ENCODE measurements at regions not wholly inside any gene's neighbourhood (a gene's known extent, or its start where the extent isn't known, plus 50 kb on each side); places are given as distances from the start of the nearest gene placed in this dataset.
"Not testable (repeated sequence)": the region's sequence is repeated elsewhere in the genome, so short reads cannot be mapped to it uniquely, and the experiment has no call there.

DNA sequence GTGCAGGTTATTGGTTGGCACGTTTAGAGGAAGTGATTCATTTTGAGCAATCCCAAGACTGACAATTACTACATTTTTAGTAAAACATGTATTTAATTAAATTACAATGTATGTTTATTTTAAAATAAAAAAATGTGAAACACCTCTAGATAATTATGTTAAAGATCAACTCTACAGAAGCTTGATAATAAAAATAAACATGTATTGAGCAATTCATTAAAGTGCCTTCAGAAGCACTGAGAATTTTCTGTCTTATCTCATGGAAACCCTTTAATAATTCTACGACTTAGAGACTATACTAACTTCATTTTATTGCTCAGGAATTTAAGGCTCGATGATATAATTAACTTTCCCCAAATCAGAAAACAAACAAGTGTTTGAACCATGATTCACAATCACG lies 208.0 kb upstream of the BRINP3 start:
- no peaks in the 10 kb centered on the region for H3K4me1 Mint-ChIP-seq
- Histone ChIP-seq H3K27ac (ENCODE audit: low read length) (no peak overlapping the region), H3K27me3 (replicated peaks in 1 of 2; ENCODE audit: control insufficient read depth in 2 of 2, extremely low read depth in 1 of 2, insufficient read depth in 2 of 2, low read length in 1 of 2) (no peaks in the 10 kb centered on the region), H3K9me3 (no peaks in the 10 kb centered on the region), H3K4me1 (ENCODE audit: control insufficient read depth in 1 of 2, extremely low read depth in 1 of 2, insufficient read depth in 2 of 2, low read length in 2 of 2) (no peaks in the 10 kb centered on the region), H3K36me3 (ENCODE audit: control insufficient read depth in 2 of 2, extremely low read depth in 1 of 2, insufficient read depth in 1 of 2, low read length in 1 of 2) (no peaks in the 10 kb centered on the region), H3K4me3 (ENCODE audit: control insufficient read depth in 1 of 2, extremely low read depth in 1 of 2, low read length in 1 of 2) (no peak overlapping the region)
- peaks cover 10 to 23% (median 17%) of the 10 kb centered on the region in 3 donors for H3K9me3 Mint-ChIP-seq
- 60% methylated on average over 1 of the region's 4 CpGs for WGBS (ENCODE audit: insufficient coverage)
- ChIA-PET CTCF (no interaction called here), POLR2A (no interaction called here)
- no peak overlapping the region for H3K27ac Mint-ChIP-seq
- H3K27me3 Mint-ChIP-seq, result no peaks in the 10 kb centered on the region
- no peak for DNase-seq
- no peak overlapping the region for H3K4me3 Mint-ChIP-seq
- no peak for ATAC-seq (replicated peaks in 1 of 4)
- no peaks in the 10 kb centered on the region for H3K36me3 Mint-ChIP-seq

DNA sequence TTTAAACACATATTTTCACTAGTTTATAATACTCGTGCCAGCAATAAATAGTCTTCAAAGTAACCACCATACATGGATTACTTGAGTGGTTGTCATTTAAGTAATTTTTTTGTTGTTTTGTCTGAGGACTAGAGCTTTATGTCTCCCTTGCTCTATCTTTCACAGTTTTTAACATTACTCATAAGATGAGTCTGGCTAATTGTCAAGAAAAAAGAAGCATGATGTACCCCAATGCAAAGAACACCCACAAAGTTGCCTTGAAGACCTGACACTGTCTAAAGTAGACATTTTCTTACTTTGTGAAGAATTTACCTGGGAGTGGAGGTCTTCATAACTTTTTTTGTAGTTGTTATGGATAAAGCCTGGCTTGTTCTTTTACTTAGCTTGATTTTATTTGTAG lies 210.4 kb upstream of the BRINP3 start:
- Mint-ChIP-seq H3K9me3 (peaks cover 7 to 31% (median 15%) of the 10 kb centered on the region in 3 donors), H3K27ac (no peak overlapping the region), H3K4me1 (no peaks in the 10 kb centered on the region), H3K36me3 (no peaks in the 10 kb centered on the region), H3K27me3 (no peaks in the 10 kb centered on the region), H3K4me3 (no peak overlapping the region)
- H3K27me3 ChIP-seq (replicated peaks in 1 of 2; ENCODE audit: control insufficient read depth in 2 of 2, extremely low read depth in 1 of 2, insufficient read depth in 2 of 2, low read length in 1 of 2), result no peaks in the 10 kb centered on the region
- H3K9me3 ChIP-seq, result no peaks in the 10 kb centered on the region
- WGBS (ENCODE audit: insufficient coverage), result no CpG with 5 or more reads among the region's 1 CpG
- ATAC-seq (replicated peaks in 1 of 4) (no peak), DNase-seq (no peak)
- H3K36me3 ChIP-seq (ENCODE audit: control insufficient read depth in 2 of 2, extremely low read depth in 1 of 2, insufficient read depth in 1 of 2, low read length in 1 of 2), result no peaks in the 10 kb centered on the region
- H3K4me1 ChIP-seq (ENCODE audit: control insufficient read depth in 1 of 2, extremely low read depth in 1 of 2, insufficient read depth in 2 of 2, low read length in 2 of 2), result no peaks in the 10 kb centered on the region
- H3K27ac ChIP-seq (ENCODE audit: low read length), result no peak overlapping the region
- CTCF ChIA-PET, result no interaction called here
- H3K4me3 ChIP-seq (ENCODE audit: control insufficient read depth in 1 of 2, extremely low read depth in 1 of 2, low read length in 1 of 2), result no peak overlapping the region
- POLR2A ChIA-PET, result no interaction called here

DNA sequence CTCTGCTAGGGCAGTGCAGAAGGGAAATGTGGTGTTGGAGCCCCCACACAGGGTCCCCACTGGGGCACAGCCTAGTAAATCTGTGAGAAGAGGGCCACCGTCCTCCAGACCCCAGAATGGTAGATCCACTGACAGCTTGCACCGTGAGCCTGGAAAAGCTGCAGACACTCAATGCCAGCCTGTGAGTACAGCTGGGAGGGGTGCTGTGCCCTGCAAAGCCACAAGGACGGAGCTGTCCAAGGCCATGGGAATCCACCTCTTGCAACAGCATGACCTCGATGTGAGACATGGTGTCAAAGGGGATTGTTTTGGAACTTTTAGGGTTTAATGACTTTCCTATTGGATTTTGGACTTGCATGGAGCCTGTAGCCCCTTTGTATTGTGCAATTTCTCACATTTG lies 220.8 kb upstream of the BRINP3 start:
- H3K27ac ChIP-seq (ENCODE audit: low read length); H3K27ac Mint-ChIP-seq; H3K4me3 Mint-ChIP-seq; H3K27me3 Mint-ChIP-seq; H3K9me3 ChIP-seq; POLR2A ChIA-PET; H3K36me3 Mint-ChIP-seq; DNase-seq; H3K4me1 ChIP-seq (ENCODE audit: control insufficient read depth in 1 of 2, extremely low read depth in 1 of 2, insufficient read depth in 2 of 2, low read length in 2 of 2); H3K27me3 ChIP-seq (replicated peaks in 1 of 2; ENCODE audit: control insufficient read depth in 2 of 2, extremely low read depth in 1 of 2, insufficient read depth in 2 of 2, low read length in 1 of 2); ATAC-seq (replicated peaks in 1 of 4); H3K4me3 ChIP-seq (ENCODE audit: control insufficient read depth in 1 of 2, extremely low read depth in 1 of 2, low read length in 1 of 2); H3K4me1 Mint-ChIP-seq; CTCF ChIA-PET; H3K36me3 ChIP-seq (ENCODE audit: control insufficient read depth in 2 of 2, extremely low read depth in 1 of 2, insufficient read depth in 1 of 2, low read length in 1 of 2): not testable (repeated sequence)
- WGBS (ENCODE audit: insufficient coverage), result 58% methylated on average over 4 of the region's 4 CpGs
- H3K9me3 Mint-ChIP-seq, result peaks cover 7 to 10% (median 9%) of the 10 kb centered on the region in 3 donors

DNA sequence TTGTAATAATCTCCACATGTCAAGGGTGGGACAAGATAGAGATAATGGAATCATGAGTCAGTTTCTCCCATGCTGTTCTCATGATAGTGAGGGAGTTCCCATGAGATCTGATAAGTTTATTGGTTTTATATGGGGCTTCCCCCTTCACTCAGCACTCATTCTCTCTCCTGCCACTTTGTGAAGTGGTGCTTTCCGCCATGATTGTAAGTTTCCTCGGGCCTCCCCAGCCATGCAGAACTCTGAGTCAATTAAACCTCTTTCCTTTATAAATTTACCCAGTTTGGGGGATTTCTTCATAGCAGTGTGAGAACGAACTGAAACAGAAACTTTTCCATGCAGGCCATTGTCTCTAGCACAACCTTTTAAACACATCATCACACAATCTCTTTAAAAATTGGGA lies 221.5 kb upstream of the BRINP3 start:
- Histone ChIP-seq H3K36me3 (ENCODE audit: control insufficient read depth in 2 of 2, extremely low read depth in 1 of 2, insufficient read depth in 1 of 2, low read length in 1 of 2) (no peaks in the 10 kb centered on the region), H3K27ac (ENCODE audit: low read length) (no peak overlapping the region), H3K4me3 (ENCODE audit: control insufficient read depth in 1 of 2, extremely low read depth in 1 of 2, low read length in 1 of 2) (no peak overlapping the region), H3K27me3 (replicated peaks in 1 of 2; ENCODE audit: control insufficient read depth in 2 of 2, extremely low read depth in 1 of 2, insufficient read depth in 2 of 2, low read length in 1 of 2) (no peaks in the 10 kb centered on the region), H3K4me1 (ENCODE audit: control insufficient read depth in 1 of 2, extremely low read depth in 1 of 2, insufficient read depth in 2 of 2, low read length in 2 of 2) (no peaks in the 10 kb centered on the region), H3K9me3 (no peaks in the 10 kb centered on the region)
- Mint-ChIP-seq H3K27me3 (no peaks in the 10 kb centered on the region), H3K4me1 (no peaks in the 10 kb centered on the region), H3K36me3 (no peaks in the 10 kb centered on the region), H3K4me3 (no peak overlapping the region), H3K9me3 (peaks cover 10 to 12% (median 12%) of the 10 kb centered on the region in 3 donors), H3K27ac (no peak overlapping the region)
- ATAC-seq (replicated peaks in 1 of 4) (no peak), DNase-seq (no peak)
- CTCF ChIA-PET, result no interaction called here
- WGBS (ENCODE audit: insufficient coverage), result 83% methylated on average over 2 of the region's 3 CpGs
- POLR2A ChIA-PET, result no interaction called here

DNA sequence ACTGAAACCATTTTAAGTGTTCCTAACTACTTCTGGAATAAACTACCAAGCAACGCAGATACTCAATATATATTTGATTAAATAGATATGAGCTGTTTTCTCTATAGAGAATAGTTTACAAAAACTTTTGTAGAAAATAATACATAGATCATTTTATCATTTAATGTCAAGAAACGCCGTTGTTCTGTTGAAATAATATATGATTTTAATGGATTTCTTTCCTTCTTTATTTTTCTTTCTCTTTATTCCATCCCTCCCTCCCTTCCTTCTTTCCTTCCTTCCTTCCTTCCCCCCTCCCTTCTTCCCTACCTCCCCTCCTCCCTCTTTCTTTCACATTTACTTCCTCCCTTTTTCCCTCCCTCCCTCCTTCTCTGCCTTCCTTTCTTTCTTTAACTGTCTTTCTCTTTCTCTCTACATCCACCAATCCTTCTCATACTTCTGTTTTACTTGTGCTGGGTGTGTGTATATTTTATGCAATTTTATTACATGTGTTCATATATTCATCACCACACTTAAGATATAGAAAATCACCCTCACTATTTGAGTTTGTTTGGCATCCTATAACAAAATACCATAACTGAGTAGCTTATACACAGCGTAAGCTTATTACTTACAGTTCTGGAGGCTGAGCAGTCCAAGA lies 230.9 kb upstream of the BRINP3 start:
- CTCF ChIA-PET, result no interaction called here
- no peak overlapping the region for H3K4me3 Mint-ChIP-seq
- H3K27me3 Mint-ChIP-seq, result no peaks in the 10 kb centered on the region
- Histone ChIP-seq H3K27ac (ENCODE audit: low read length) (no peak overlapping the region), H3K36me3 (ENCODE audit: control insufficient read depth in 2 of 2, extremely low read depth in 1 of 2, insufficient read depth in 1 of 2, low read length in 1 of 2) (no peaks in the 10 kb centered on the region), H3K4me1 (ENCODE audit: control insufficient read depth in 1 of 2, extremely low read depth in 1 of 2, insufficient read depth in 2 of 2, low read length in 2 of 2) (no peaks in the 10 kb centered on the region), H3K27me3 (replicated peaks in 1 of 2; ENCODE audit: control insufficient read depth in 2 of 2, extremely low read depth in 1 of 2, insufficient read depth in 2 of 2, low read length in 1 of 2) (no peaks in the 10 kb centered on the region), H3K9me3 (no peaks in the 10 kb centered on the region), H3K4me3 (ENCODE audit: control insufficient read depth in 1 of 2, extremely low read depth in 1 of 2, low read length in 1 of 2) (no peak overlapping the region)
- POLR2A ChIA-PET, result no interaction called here
- H3K9me3 Mint-ChIP-seq, result peaks cover 14 to 16% (median 16%) of the 10 kb centered on the region in 3 donors
- WGBS (ENCODE audit: insufficient coverage), result no CpG with 5 or more reads among the region's 4 CpGs
- H3K27ac Mint-ChIP-seq, result no peak overlapping the region
- H3K4me1 Mint-ChIP-seq, result no peaks in the 10 kb centered on the region
- no peaks in the 10 kb centered on the region for H3K36me3 Mint-ChIP-seq
- no peak for DNase-seq
- ATAC-seq (replicated peaks in 1 of 4), result no peak

DNA sequence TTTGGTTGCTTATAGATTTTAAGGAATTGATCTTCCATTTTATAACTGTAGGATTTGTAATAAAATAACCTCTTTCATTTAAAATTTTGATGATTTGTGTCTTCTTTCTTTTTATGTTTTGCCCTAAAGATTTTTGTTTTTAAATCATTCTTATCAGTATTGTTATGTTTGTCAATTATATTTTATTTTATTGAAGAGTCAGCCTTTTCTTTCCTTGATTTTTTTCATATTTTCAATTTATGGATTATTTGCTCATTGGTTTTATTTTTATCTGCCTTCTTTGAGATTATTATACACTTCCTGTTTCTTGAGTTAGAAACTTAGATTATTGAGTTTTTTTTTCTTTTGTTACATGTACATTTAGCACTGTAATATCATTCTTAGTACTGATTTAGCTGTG lies 233.4 kb upstream of the BRINP3 start:
- Histone ChIP-seq H3K27me3 (replicated peaks in 1 of 2; ENCODE audit: control insufficient read depth in 2 of 2, extremely low read depth in 1 of 2, insufficient read depth in 2 of 2, low read length in 1 of 2) (no peaks in the 10 kb centered on the region), H3K4me3 (ENCODE audit: control insufficient read depth in 1 of 2, extremely low read depth in 1 of 2, low read length in 1 of 2) (no peak overlapping the region), H3K27ac (ENCODE audit: low read length) (no peak overlapping the region), H3K9me3 (no peaks in the 10 kb centered on the region), H3K4me1 (ENCODE audit: control insufficient read depth in 1 of 2, extremely low read depth in 1 of 2, insufficient read depth in 2 of 2, low read length in 2 of 2) (no peaks in the 10 kb centered on the region), H3K36me3 (ENCODE audit: control insufficient read depth in 2 of 2, extremely low read depth in 1 of 2, insufficient read depth in 1 of 2, low read length in 1 of 2) (no peaks in the 10 kb centered on the region)
- H3K4me1 Mint-ChIP-seq, result no peaks in the 10 kb centered on the region
- CTCF ChIA-PET, result no interaction called here
- H3K27me3 Mint-ChIP-seq, result no peaks in the 10 kb centered on the region
- H3K4me3 Mint-ChIP-seq, result no peak overlapping the region
- H3K27ac Mint-ChIP-seq, result no peak overlapping the region
- POLR2A ChIA-PET, result no interaction called here
- H3K36me3 Mint-ChIP-seq, result no peaks in the 10 kb centered on the region
- DNase-seq, result no peak
- ATAC-seq (replicated peaks in 1 of 4), result no peak
- H3K9me3 Mint-ChIP-seq, result peaks cover 10 to 12% (median 11%) of the 10 kb centered on the region in 3 donors

DNA sequence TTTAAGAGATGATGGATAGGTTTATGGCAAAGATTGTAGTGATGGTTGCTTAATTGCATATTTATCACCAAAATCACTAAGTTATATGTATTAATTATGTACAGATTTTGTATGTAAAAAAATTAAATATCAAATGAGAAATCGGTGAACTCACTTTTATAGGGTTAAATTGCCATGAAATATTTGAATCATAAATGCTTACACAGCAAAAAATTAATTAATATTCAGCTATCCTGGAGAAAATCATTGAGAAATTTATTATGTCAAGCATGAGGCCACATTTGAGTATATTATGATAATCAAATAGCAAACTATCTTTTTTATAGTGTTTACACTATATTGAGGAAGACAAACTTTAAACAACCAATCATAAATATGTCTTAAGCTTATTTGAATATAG lies 239.4 kb upstream of the BRINP3 start:
- H3K4me1 Mint-ChIP-seq, result no peaks in the 10 kb centered on the region
- ATAC-seq (replicated peaks in 1 of 4) (no peak), DNase-seq (no peak)
- H3K9me3 ChIP-seq, result no peaks in the 10 kb centered on the region
- H3K4me3 ChIP-seq (ENCODE audit: control insufficient read depth in 1 of 2, extremely low read depth in 1 of 2, low read length in 1 of 2), result no peak overlapping the region
- no peaks in the 10 kb centered on the region for H3K27me3 Mint-ChIP-seq
- POLR2A ChIA-PET, result no interaction called here
- no CpG with 5 or more reads among the region's 1 CpG for WGBS (ENCODE audit: insufficient coverage)
- no peaks in the 10 kb centered on the region for H3K4me1 ChIP-seq (ENCODE audit: control insufficient read depth in 1 of 2, extremely low read depth in 1 of 2, insufficient read depth in 2 of 2, low read length in 2 of 2)
- H3K27ac Mint-ChIP-seq, result no peak overlapping the region
- CTCF ChIA-PET, result no interaction called here
- H3K9me3 Mint-ChIP-seq, result peaks cover 0 to 13% (median 7%) of the 10 kb centered on the region in 3 donors
- H3K36me3 ChIP-seq (ENCODE audit: control insufficient read depth in 2 of 2, extremely low read depth in 1 of 2, insufficient read depth in 1 of 2, low read length in 1 of 2), result no peaks in the 10 kb centered on the region
- no peaks in the 10 kb centered on the region for H3K27me3 ChIP-seq (replicated peaks in 1 of 2; ENCODE audit: control insufficient read depth in 2 of 2, extremely low read depth in 1 of 2, insufficient read depth in 2 of 2, low read length in 1 of 2)
- H3K27ac ChIP-seq (ENCODE audit: low read length), result no peak overlapping the region
- no peaks in the 10 kb centered on the region for H3K36me3 Mint-ChIP-seq
- no peak overlapping the region for H3K4me3 Mint-ChIP-seq

All from T-cell (primary cell).